CD4-positive, alpha-beta memory T cell (primary cell): ENCODE measurements at regions not wholly inside any gene's neighbourhood (a gene's known extent, or its start where the extent isn't known, plus 50 kb on each side); places are given as distances from the start of the nearest gene placed in this dataset.

Experiments used
- CTCF ChIA-PET: fragments of 350-600 bp; sonication (Branson Sonifier 250); formaldehyde crosslinking; loops from one replicate; lab custom pipeline; 2021; ENCODE audit warnings: inconsistent platforms; ENCODE audit not compliant: partially characterized antibody; lab: Charles Lee
- POLR2A ChIA-PET: fragments of 350-600 bp; sonication (Branson Sonifier 250); formaldehyde crosslinking; loops from one replicate; lab custom pipeline; 2021; ENCODE audit not compliant: partially characterized antibody; lab: Charles Lee
- DNase-seq, 5 donors: peaks; one replicate each; pipeline versions ENCODE4 v3.0.0 to v3.0.0-alpha.2; 2020 to 2022; ENCODE audit warnings: mixed read lengths in 1 of 5
- H3K27ac ChIP-seq: one replicate; pipeline ENCODE4 v1.7.0; 2013; ENCODE audit warnings: low read depth, low read length
- H3K27me3 ChIP-seq: 2 replicates; pipeline ENCODE4 v1.7.0; 2013; ENCODE audit warnings: mild to moderate bottlenecking, low read length, moderate library complexity; ENCODE audit not compliant: insufficient read depth
- H3K36me3 ChIP-seq: 2 replicates; pipeline ENCODE4 v1.7.0; 2013; ENCODE audit warnings: mild to moderate bottlenecking, low read length, moderate library complexity; ENCODE audit not compliant: insufficient read depth
- H3K4me1 ChIP-seq: 2 replicates; pipeline ENCODE4 v1.7.0; 2013; ENCODE audit warnings: mild to moderate bottlenecking, low read length, moderate library complexity; ENCODE audit not compliant: insufficient read depth
- H3K4me3 ChIP-seq, 2 donors: one replicate each; pipeline ENCODE4 v1.7.0; 2013; ENCODE audit warnings: low read length in 2 of 2, mild to moderate bottlenecking in 1 of 2
- H3K9me3 ChIP-seq, 2 donors: one replicate each; pipeline ENCODE4 v1.7.0; 2013; ENCODE audit warnings: low read length in 2 of 2, control low read depth in 1 of 2; ENCODE audit not compliant: control insufficient read depth in 1 of 2
- H3K27ac Mint-ChIP-seq, 7 donors: one replicate each; pipeline ENCODE4 v1.8.0; 2020 to 2021; ENCODE audit warnings: mixed read lengths in 7 of 7, mild to moderate bottlenecking in 6 of 7, inconsistent platforms in 3 of 7, moderate library complexity in 3 of 7
- H3K27me3 Mint-ChIP-seq, 2 donors: one replicate each; pipeline ENCODE4 v1.8.0; 2020 to 2021; ENCODE audit warnings: mixed read lengths in 2 of 2
- H3K36me3 Mint-ChIP-seq, 2 donors: one replicate each; pipeline ENCODE4 v1.8.0; 2020 to 2021; ENCODE audit warnings: mixed read lengths in 2 of 2, inconsistent platforms in 1 of 2, mild to moderate bottlenecking in 1 of 2
- H3K4me1 Mint-ChIP-seq, 4 donors: one replicate each; pipeline ENCODE4 v1.8.0; 2020 to 2021; ENCODE audit warnings: mixed read lengths in 4 of 4, mild to moderate bottlenecking in 1 of 4
- H3K4me3 Mint-ChIP-seq, 8 donors: one replicate each; pipeline ENCODE4 v1.8.0; 2020 to 2021; ENCODE audit warnings: mixed read lengths in 8 of 8, mild to moderate bottlenecking in 7 of 8, moderate library complexity in 6 of 8, inconsistent platforms in 3 of 8
- H3K9me3 Mint-ChIP-seq, 8 donors: one replicate each; pipeline ENCODE4 v1.8.0; 2020 to 2021; ENCODE audit warnings: mixed read lengths in 8 of 8, mild to moderate bottlenecking in 5 of 8, inconsistent platforms in 3 of 8, moderate library complexity in 1 of 8
- intact Hi-C: fragments of 100-400 bp; cut with micrococcal nuclease; formaldehyde crosslinking; loops from one replicate; pipeline ENCODE4 v1.15.1; 2023

GRCh38 chr3:84125760-84126159, 833.0 kb upstream of the CADM2 start:
- no peak overlapping the region for H3K4me3 ChIP-seq
- H3K4me3 Mint-ChIP-seq: no peak overlapping the region
- DNase-seq: no peak
- no peak overlapping the region for H3K27ac ChIP-seq
- no peaks in the 10 kb centered on the region for H3K4me1 Mint-ChIP-seq
- no peaks in the 10 kb centered on the region for H3K4me1 ChIP-seq
- peaks cover 0 to 12% (median 2%) of the 10 kb centered on the region in 8 donors for H3K9me3 Mint-ChIP-seq
- POLR2A ChIA-PET: no interaction called here
- H3K9me3 ChIP-seq: no peaks in the 10 kb centered on the region
- no peak overlapping the region for H3K27ac Mint-ChIP-seq
- H3K36me3 ChIP-seq: no peaks in the 10 kb centered on the region
- no peaks in the 10 kb centered on the region for H3K27me3 ChIP-seq
- H3K36me3 Mint-ChIP-seq: no peaks in the 10 kb centered on the region
- no peaks in the 10 kb centered on the region for H3K27me3 Mint-ChIP-seq
- intact Hi-C loops: no loop called here
- CTCF ChIA-PET: no interaction called here

GRCh38 chr3:84126160-84126559, 832.6 kb upstream of the CADM2 start:
- H3K9me3 Mint-ChIP-seq: peaks cover 0 to 12% (median 2%) of the 10 kb centered on the region in 8 donors
- H3K27me3 Mint-ChIP-seq: no peaks in the 10 kb centered on the region
- Histone ChIP-seq H3K4me3 (no peak overlapping the region), H3K27me3 (no peaks in the 10 kb centered on the region), H3K36me3 (no peaks in the 10 kb centered on the region), H3K4me1 (no peaks in the 10 kb centered on the region), H3K9me3 (no peaks in the 10 kb centered on the region), H3K27ac (no peak overlapping the region)
- no peaks in the 10 kb centered on the region for H3K36me3 Mint-ChIP-seq
- H3K27ac Mint-ChIP-seq: no peak overlapping the region
- ChIA-PET POLR2A (no interaction called here), CTCF (no interaction called here)
- intact Hi-C loops: no loop called here
- no peak overlapping the region for H3K4me3 Mint-ChIP-seq
- DNase-seq: no peak
- no peaks in the 10 kb centered on the region for H3K4me1 Mint-ChIP-seq

GRCh38 chr3:84128024-84128423, 830.8 kb upstream of the CADM2 start:
- peaks cover 0 to 19% (median 3%) of the 10 kb centered on the region in 8 donors for H3K9me3 Mint-ChIP-seq
- H3K27me3 Mint-ChIP-seq: no peaks in the 10 kb centered on the region
- H3K4me3 Mint-ChIP-seq: no peak overlapping the region
- no peak for DNase-seq
- intact Hi-C loops: no loop called here
- no peaks in the 10 kb centered on the region for H3K4me1 Mint-ChIP-seq
- no peak overlapping the region for H3K27ac Mint-ChIP-seq
- no peak overlapping the region for H3K27ac ChIP-seq
- no peak overlapping the region for H3K4me3 ChIP-seq
- no peaks in the 10 kb centered on the region for H3K36me3 Mint-ChIP-seq
- H3K27me3 ChIP-seq: no peaks in the 10 kb centered on the region
- ChIA-PET CTCF (no interaction called here), POLR2A (no interaction called here)
- H3K9me3 ChIP-seq: no peaks in the 10 kb centered on the region
- no peaks in the 10 kb centered on the region for H3K36me3 ChIP-seq
- no peaks in the 10 kb centered on the region for H3K4me1 ChIP-seq

- Mint-ChIP-seq H3K36me3 (no peaks in the 10 kb centered on the region), H3K27ac (no peak overlapping the region), H3K4me3 (no peak overlapping the region), H3K27me3 (no peaks in the 10 kb centered on the region), H3K9me3 (peaks cover 2 to 20% (median 9%) of the 10 kb centered on the region in 8 donors), H3K4me1 (no peaks in the 10 kb centered on the region)
- POLR2A ChIA-PET: no interaction called here
- DNase-seq: no peak
- H3K4me1 ChIP-seq: no peaks in the 10 kb centered on the region
- H3K9me3 ChIP-seq: no peaks in the 10 kb centered on the region
- H3K27me3 ChIP-seq: no peaks in the 10 kb centered on the region
- CTCF ChIA-PET: no interaction called here
- intact Hi-C loops: no loop called here
- no peaks in the 10 kb centered on the region for H3K36me3 ChIP-seq
- no peak overlapping the region for H3K4me3 ChIP-seq
- no peak overlapping the region for H3K27ac ChIP-seq
Measured at GRCh38 chr3:84136425-84136824, 822.4 kb upstream of the CADM2 start.

GRCh38 chr3:84140631-84141030, 818.2 kb upstream of the CADM2 start:
- intact Hi-C loops: no loop called here
- ChIA-PET POLR2A (no interaction called here), CTCF (no interaction called here)
- H3K36me3 Mint-ChIP-seq: no peaks in the 10 kb centered on the region
- Histone ChIP-seq H3K4me3 (no peak overlapping the region), H3K36me3 (no peaks in the 10 kb centered on the region), H3K9me3 (no peaks in the 10 kb centered on the region), H3K4me1 (no peaks in the 10 kb centered on the region), H3K27me3 (no peaks in the 10 kb centered on the region), H3K27ac (no peak overlapping the region)
- H3K27ac Mint-ChIP-seq: no peak overlapping the region
- no peak overlapping the region for H3K4me3 Mint-ChIP-seq
- peaks cover 3 to 16% (median 6%) of the 10 kb centered on the region in 8 donors for H3K9me3 Mint-ChIP-seq
- no peak for DNase-seq
- H3K27me3 Mint-ChIP-seq: no peaks in the 10 kb centered on the region
- no peaks in the 10 kb centered on the region for H3K4me1 Mint-ChIP-seq

- H3K27me3 Mint-ChIP-seq: no peaks in the 10 kb centered on the region
- Histone ChIP-seq H3K27me3 (no peaks in the 10 kb centered on the region), H3K4me1 (no peaks in the 10 kb centered on the region), H3K27ac (no peak overlapping the region), H3K4me3 (no peak overlapping the region), H3K36me3 (no peaks in the 10 kb centered on the region), H3K9me3 (no peaks in the 10 kb centered on the region)
- H3K27ac Mint-ChIP-seq: no peak overlapping the region
- intact Hi-C loops: no loop called here
- no peaks in the 10 kb centered on the region for H3K4me1 Mint-ChIP-seq
- H3K9me3 Mint-ChIP-seq: peaks cover 0 to 14% (median 4%) of the 10 kb centered on the region in 8 donors
- POLR2A ChIA-PET: no interaction called here
- no peak overlapping the region for H3K4me3 Mint-ChIP-seq
- DNase-seq: no peak
- no peaks in the 10 kb centered on the region for H3K36me3 Mint-ChIP-seq
- CTCF ChIA-PET: no interaction called here
Measured at GRCh38 chr3:84141571-84141970, 817.2 kb upstream of the CADM2 start.

GRCh38 chr3:84165328-84165727, 793.5 kb upstream of the CADM2 start:
- H3K9me3 ChIP-seq: no peaks in the 10 kb centered on the region
- no peak overlapping the region for H3K4me3 Mint-ChIP-seq
- H3K4me1 ChIP-seq: no peaks in the 10 kb centered on the region
- no peak overlapping the region for H3K27ac ChIP-seq
- ChIA-PET POLR2A (no interaction called here), CTCF (no interaction called here)
- no peak for DNase-seq
- intact Hi-C loops: no loop called here
- no peaks in the 10 kb centered on the region for H3K27me3 Mint-ChIP-seq
- H3K27ac Mint-ChIP-seq: no peak overlapping the region
- H3K27me3 ChIP-seq: no peaks in the 10 kb centered on the region
- no peaks in the 10 kb centered on the region for H3K36me3 ChIP-seq
- no peak overlapping the region for H3K4me3 ChIP-seq
- no peaks in the 10 kb centered on the region for H3K36me3 Mint-ChIP-seq
- H3K9me3 Mint-ChIP-seq: peaks cover 2 to 24% (median 9%) of the 10 kb centered on the region in 8 donors
- H3K4me1 Mint-ChIP-seq: no peaks in the 10 kb centered on the region

- H3K27me3 ChIP-seq: no peaks in the 10 kb centered on the region
- H3K27ac ChIP-seq: no peak overlapping the region
- peaks cover 1 to 12% (median 9%) of the 10 kb centered on the region in 8 donors for H3K9me3 Mint-ChIP-seq
- no peaks in the 10 kb centered on the region for H3K27me3 Mint-ChIP-seq
- H3K36me3 ChIP-seq: no peaks in the 10 kb centered on the region
- H3K36me3 Mint-ChIP-seq: no peaks in the 10 kb centered on the region
- H3K27ac Mint-ChIP-seq: no peak overlapping the region
- intact Hi-C loops: no loop called here
- peaks cover 0 to 4% of the 10 kb centered on the region in 2 donors for H3K9me3 ChIP-seq
- DNase-seq: no peak
- H3K4me3 Mint-ChIP-seq: no peak overlapping the region
- ChIA-PET CTCF (no interaction called here), POLR2A (no interaction called here)
- no peak overlapping the region for H3K4me3 ChIP-seq
- no peaks in the 10 kb centered on the region for H3K4me1 ChIP-seq
- no peaks in the 10 kb centered on the region for H3K4me1 Mint-ChIP-seq
Measured at GRCh38 chr3:84175449-84175848, 783.3 kb upstream of the CADM2 start.
